HCT116 (cell line): ENCODE measurements at regions not wholly inside any gene's neighbourhood (a gene's known extent, or its start where the extent isn't known, plus 50 kb on each side); places are given as distances from the start of the nearest gene placed in this dataset.

ENCODE experiments used
- CEBPB ChIP-seq: IDR thresholded peaks from 2 replicates; pipeline ENCODE4 v1.6.1; 2012; ENCODE audit warnings: low read depth
- CTCF ChIP-seq, 3 experiments: fragments of 200-600 bp in 1 of 3; sonication (generic) in 1 of 3; IDR thresholded peaks in 2 of 3; conservative IDR thresholded peaks in 1 of 3; 2 replicates each; pipeline ENCODE4 v1.5.1; 2012 to 2017; ENCODE audit warnings: low read depth in 2 of 3, low read length in 2 of 3, antibody characterized with exemption in 1 of 3, borderline replicate concordance in 1 of 3, control low read depth in 1 of 3, mild to moderate bottlenecking in 1 of 3, mixed read lengths in 1 of 3, mixed run types in 1 of 3, moderate library complexity in 1 of 3; ENCODE audit not compliant: insufficient read depth in 1 of 3
- ELF1 ChIP-seq: IDR thresholded peaks from 2 replicates; pipeline ENCODE4 v1.6.1; 2012; ENCODE audit warnings: low read depth, borderline replicate concordance
- EZH2 ChIP-seq: fragments of 200-600 bp; sonication (generic); IDR thresholded peaks from 2 replicates; pipeline ENCODE4 v1.6.1; 2017; ENCODE audit warnings: antibody characterized with exemption, mixed run types
- JUND ChIP-seq: IDR thresholded peaks from 2 replicates; pipeline ENCODE4 v1.6.1; 2012
- MAX ChIP-seq: IDR thresholded peaks from 2 replicates; pipeline ENCODE4 v1.6.1; 2012
- POLR2A ChIP-seq: IDR thresholded peaks from 2 replicates; pipeline ENCODE4 v1.7.0; 2011; ENCODE audit warnings: borderline replicate concordance; ENCODE audit not compliant: insufficient read depth, insufficient read length; ENCODE audit errors: extremely low read depth
- POLR2AphosphoS5 ChIP-seq: IDR thresholded peaks from 2 replicates; pipeline ENCODE4 v1.6.1; 2011; ENCODE audit warnings: mild to moderate bottlenecking, low read depth, low read length, moderate library complexity
- RAD21 ChIP-seq: IDR thresholded peaks from 2 replicates; pipeline ENCODE4 v1.6.1; 2012; ENCODE audit warnings: low read depth, mild to moderate bottlenecking
- SIN3A ChIP-seq: IDR thresholded peaks from 2 replicates; pipeline ENCODE4 v1.6.1; 2012; ENCODE audit warnings: low read depth
- SP1 ChIP-seq: IDR thresholded peaks from 2 replicates; pipeline ENCODE4 v1.6.1; 2012; ENCODE audit warnings: low read depth
- SRF ChIP-seq: IDR thresholded peaks from 2 replicates; pipeline ENCODE4 v1.6.1; 2012; ENCODE audit warnings: low read depth
- TCF7L2 ChIP-seq: IDR thresholded peaks from 2 replicates; pipeline ENCODE4 v1.7.0; 2011; ENCODE audit warnings: borderline replicate concordance, inconsistent platforms; ENCODE audit not compliant: insufficient read depth, insufficient read length; ENCODE audit errors: extremely low read depth
- ZFX ChIP-seq: fragments of 450-650 bp; IDR thresholded peaks from 2 replicates; pipeline ENCODE4 v1.6.1; 2017

GRCh38 chr6:104601131-104601651 lies 258.5 kb downstream of the HACE1 start:
- TF ChIP-seq CTCF (IDR thresholded peaks at IDR 0.05 in 2 of 3, conservative IDR thresholded peaks at IDR 0.05 in 1 of 3; ENCODE audit: borderline replicate concordance in 1 of 3, insufficient read depth in 1 of 3, low read depth in 2 of 3, low read length in 2 of 3), result no peak
- no peak for TF ChIP-seq ELF1
- no peak for TF ChIP-seq SRF
- TF ChIP-seq POLR2AphosphoS5, result no peak
- TF ChIP-seq ZFX, result no peak
- no peak for TF ChIP-seq EZH2
- TF ChIP-seq POLR2A, result no peak
- TF ChIP-seq MAX, result no peak
- no peak for TF ChIP-seq TCF7L2
- no peak for TF ChIP-seq RAD21
- TF ChIP-seq JUND, result no peak
- no peak for TF ChIP-seq SIN3A
- TF ChIP-seq CEBPB, result no peak
- TF ChIP-seq SP1, result no peak
